ENCODE measurements at regions not wholly inside any gene's neighbourhood (a gene's known extent, or its start where the extent isn't known, plus 50 kb on each side); places are given as distances from the start of the nearest gene placed in this dataset.
"Not testable (repeated sequence)": the region's sequence is repeated elsewhere in the genome, so short reads cannot be mapped to it uniquely, and the experiment has no call there.

GRCh38 chr2:195433729-195434128 lies 223.3 kb upstream of the SLC39A10 start:
- TF ChIP-seq TAF1 (IDR thresholded peaks at IDR 0.05; ENCODE audit: borderline replicate concordance, low read depth, low read length); POLR2A (IDR thresholded peaks at IDR 0.05; ENCODE audit: low read depth, low read length); POLR2AphosphoS5 (IDR thresholded peaks at IDR 0.05; ENCODE audit: low read depth, low read length): not testable (repeated sequence)

All from GM12892 (cell line).